Psoas muscle (tissue), 7 donors: ENCODE measurements at regions not wholly inside any gene's neighbourhood (a gene's known extent, or its start where the extent isn't known, plus 50 kb on each side); places are given as distances from the start of the nearest gene placed in this dataset.

Experiments used
- ATAC-seq, 4 donors: fragments of 200-7000 bp; cut with Tn5 transposase; one replicate each; pipeline ENCODE4 v1.9.1; 2020; ENCODE audit warnings: moderate library complexity in 3 of 4, mild to moderate bottlenecking in 2 of 4
- DNase-seq, 2 donors: peaks; one replicate each; pipeline ENCODE4 v3.0.0-alpha.2; 2020
- H3K27ac ChIP-seq: fragments of 200-600 bp; one replicate; pipeline ENCODE4 v1.8.0; 2022
- H3K27me3 ChIP-seq, 3 donors: fragments of 200-600 bp in 1 of 3; one replicate each; pipeline versions ENCODE4 v1.6.1 to v1.8.0; 2013 to 2022; ENCODE audit warnings: low read length in 2 of 3, mild to moderate bottlenecking in 2 of 3, moderate library complexity in 1 of 3; ENCODE audit not compliant: insufficient read depth in 3 of 3
- H3K36me3 ChIP-seq, 2 donors: fragments of 200-600 bp in 1 of 2; one replicate each; pipeline versions ENCODE4 v1.6.1 to v1.8.0; 2013 to 2022; ENCODE audit warnings: low read depth in 1 of 2, mild to moderate bottlenecking in 1 of 2, moderate library complexity in 1 of 2; ENCODE audit not compliant: insufficient read depth in 1 of 2
- H3K4me1 ChIP-seq: fragments of 200-600 bp; one replicate; pipeline ENCODE4 v1.8.0; 2022
- H3K4me3 ChIP-seq: fragments of 200-600 bp; one replicate; pipeline ENCODE4 v1.8.0; 2022; ENCODE audit warnings: mild to moderate bottlenecking
- H3K9me3 ChIP-seq: fragments of 200-600 bp; one replicate; pipeline ENCODE4 v1.8.0; 2022
- CTCF ChIP-seq: fragments of 200-600 bp; IDR thresholded peaks from one replicate; pipeline ENCODE4 v1.8.0; 2022; ENCODE audit warnings: antibody characterized with exemption
- WGBS, 3 donors: extraction: QIAGEN DNeasy Blood & Tissue Kit; methylation state at CpG; one replicate each; pipeline versions ENCODE4 v1.1.6 to v1.1.7; 2013; 5-methylcytosine and 5-hydroxymethylcytosine counted together
- intact Hi-C, 2 donors: fragments of 100-400 bp; cut with DNase I; formaldehyde crosslinking; loops; one replicate each; pipeline versions ENCODE4 v1.11.0 to v1.14.2; 2022
- donor health status: healthy with polysubstance abuse.
- donor health status: DM: no; HTN: no; CAD: no; lungs with moderate emphysema.
- donor health status: Bipolar disorder and iron deficiency.
- donor health status: healthy.
- donor health status: DM: yes; HTN: yes; CAD: no.
- donor health status: DM: no; HTN: no; CAD: no.
- donor health status: DM: yes; HTN: yes; CAD: no.

GRCh38 chr9:16048129-16048528 lies 495.3 kb downstream of the CCDC171 start:
- no peak for ATAC-seq

GRCh38 chr9:16052146-16052545 lies 499.3 kb downstream of the CCDC171 start:
- intact Hi-C loops, result no loop called here
- ATAC-seq, result no peak
- no peaks in the 10 kb centered on the region for H3K27me3 ChIP-seq
- H3K27ac ChIP-seq, result no peak overlapping the region
- H3K4me1 ChIP-seq, result no peaks in the 10 kb centered on the region
- no peak for DNase-seq
- H3K9me3 ChIP-seq, result no peaks in the 10 kb centered on the region
- H3K4me3 ChIP-seq, result no peak overlapping the region
- H3K36me3 ChIP-seq, result no peaks in the 10 kb centered on the region
- no peak for TF ChIP-seq CTCF
- WGBS, 3 donors, result 85 to 89% (median 89%) methylated on average over 5 of the region's 5 CpGs

More at GRCh38 chr9:16048129-16048528, 495.3 kb downstream of the CCDC171 start:
- H3K4me1 ChIP-seq, result no peaks in the 10 kb centered on the region
- no peak overlapping the region for H3K27ac ChIP-seq
- WGBS, 3 donors, result 83 to 90% (median 83%) methylated on average over 5 of the region's 5 CpGs
- no peak for TF ChIP-seq CTCF
- H3K9me3 ChIP-seq, result no peaks in the 10 kb centered on the region
- intact Hi-C loops, result no loop called here
- H3K4me3 ChIP-seq, result no peak overlapping the region
- no peak for DNase-seq
- no peaks in the 10 kb centered on the region for H3K27me3 ChIP-seq
- H3K36me3 ChIP-seq, result no peaks in the 10 kb centered on the region

- 84 to 89% (median 85%) methylated on average over 16 of the region's 16 CpGs for WGBS, 3 donors
- no peak for ATAC-seq
- TF ChIP-seq CTCF, result no peak
- Histone ChIP-seq H3K4me1 (no peaks in the 10 kb centered on the region), H3K9me3 (no peaks in the 10 kb centered on the region), H3K4me3 (no peak overlapping the region), H3K27ac (no peak overlapping the region), H3K36me3 (no peaks in the 10 kb centered on the region), H3K27me3 (no peaks in the 10 kb centered on the region)
- intact Hi-C loops, result no loop called here
- no peak for DNase-seq
Measured at GRCh38 chr9:16052757-16053530, 500.1 kb downstream of the CCDC171 start.

GRCh38 chr9:16057541-16057940 lies 504.7 kb downstream of the CCDC171 start:
- no peak for TF ChIP-seq CTCF
- H3K9me3 ChIP-seq, result no peaks in the 10 kb centered on the region
- no peaks in the 10 kb centered on the region for H3K4me1 ChIP-seq
- ATAC-seq, result no peak
- DNase-seq, result no peak
- no peak overlapping the region for H3K27ac ChIP-seq
- no peak overlapping the region for H3K4me3 ChIP-seq
- H3K27me3 ChIP-seq, result no peaks in the 10 kb centered on the region
- no peaks in the 10 kb centered on the region for H3K36me3 ChIP-seq
- WGBS, 3 donors, result 85 to 89% (median 87%) methylated on average over 4 of the region's 4 CpGs
- intact Hi-C loops, result no loop called here

- Histone ChIP-seq H3K9me3 (no peaks in the 10 kb centered on the region), H3K27ac (no peak overlapping the region), H3K4me3 (no peak overlapping the region), H3K36me3 (no peaks in the 10 kb centered on the region), H3K27me3 (no peaks in the 10 kb centered on the region), H3K4me1 (no peaks in the 10 kb centered on the region)
- WGBS, 3 donors, result 63 to 69% (median 68%) methylated on average over 7 of the region's 7 CpGs
- intact Hi-C loops, result no loop called here
- no peak for TF ChIP-seq CTCF
- no peak for DNase-seq
- no peak for ATAC-seq
Measured at GRCh38 chr9:16058131-16058549, 505.3 kb downstream of the CCDC171 start.
